Thyroid gland (tissue), 4 donors: ENCODE measurements at regions not wholly inside any gene's neighbourhood (a gene's known extent, or its start where the extent isn't known, plus 50 kb on each side); places are given as distances from the start of the nearest gene placed in this dataset.

ENCODE experiments used
- POLR2A ChIP-seq, 2 donors: fragments of 450-650 bp; IDR thresholded peaks; one replicate each; pipeline ENCODE4 v1.6.1; 2017; ENCODE audit warnings: antibody characterized with exemption in 2 of 2, mild to moderate bottlenecking in 2 of 2, moderate library complexity in 1 of 2
- TF ChIP-seq, protein P1 (sequence below), 6 experiments: fragments of 200-600 bp in 3 of 6; fragments of 450-650 bp in 3 of 6; sonication (generic) in 3 of 6; IDR thresholded peaks; one replicate each; pipeline ENCODE4 v1.5.1; 2016 to 2019; ENCODE audit warnings: antibody characterized with exemption in 6 of 6, mild to moderate bottlenecking in 2 of 6, inconsistent platforms in 1 of 6, moderate library complexity in 1 of 6

GRCh38 chr9:73541923-73542322 is 390.3 kb downstream of the ANXA1 start:
- TF ChIP-seq, protein P1, sequence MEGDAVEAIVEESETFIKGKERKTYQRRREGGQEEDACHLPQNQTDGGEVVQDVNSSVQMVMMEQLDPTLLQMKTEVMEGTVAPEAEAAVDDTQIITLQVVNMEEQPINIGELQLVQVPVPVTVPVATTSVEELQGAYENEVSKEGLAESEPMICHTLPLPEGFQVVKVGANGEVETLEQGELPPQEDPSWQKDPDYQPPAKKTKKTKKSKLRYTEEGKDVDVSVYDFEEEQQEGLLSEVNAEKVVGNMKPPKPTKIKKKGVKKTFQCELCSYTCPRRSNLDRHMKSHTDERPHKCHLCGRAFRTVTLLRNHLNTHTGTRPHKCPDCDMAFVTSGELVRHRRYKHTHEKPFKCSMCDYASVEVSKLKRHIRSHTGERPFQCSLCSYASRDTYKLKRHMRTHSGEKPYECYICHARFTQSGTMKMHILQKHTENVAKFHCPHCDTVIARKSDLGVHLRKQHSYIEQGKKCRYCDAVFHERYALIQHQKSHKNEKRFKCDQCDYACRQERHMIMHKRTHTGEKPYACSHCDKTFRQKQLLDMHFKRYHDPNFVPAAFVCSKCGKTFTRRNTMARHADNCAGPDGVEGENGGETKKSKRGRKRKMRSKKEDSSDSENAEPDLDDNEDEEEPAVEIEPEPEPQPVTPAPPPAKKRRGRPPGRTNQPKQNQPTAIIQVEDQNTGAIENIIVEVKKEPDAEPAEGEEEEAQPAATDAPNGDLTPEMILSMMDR (IDR thresholded peaks at IDR 0.05) = no peak
- TF ChIP-seq POLR2A (IDR thresholded peaks at IDR 0.05) = no peak
